K562 (cell line): ENCODE measurements at regions not wholly inside any gene's neighbourhood (a gene's known extent, or its start where the extent isn't known, plus 50 kb on each side); places are given as distances from the start of the nearest gene placed in this dataset.

Source experiments
- ATAC-seq: fragments of 200-7000 bp; cut with Tn5 transposase; 3 replicates; pipeline ENCODE4 v1.9.1; 2020; ENCODE audit warnings: moderate library complexity
- BruUV-seq: library from RNA; stranded (reverse); fragments of 400-500 nt; replicated peaks from 2 replicates; lab custom pipeline; 2021; lab: Mats Ljungman, UMichigan
- CTCF ChIA-PET: fragments of 300-600 bp; formaldehyde crosslinking; extraction: SDS; loops from one replicate; lab custom pipeline; 2021; ENCODE audit warnings: low intra/inter-chr PET ratio; lab: Yijun Ruan, JAX
- POLR2A ChIA-PET: fragments of 300-600, 350-650 bp; sonication (Branson Sonifier 250); formaldehyde crosslinking; extraction: SDS; loops from one replicate; lab custom pipeline; 2021; ENCODE audit warnings: antibody characterized with exemption, inconsistent platforms; lab: Yijun Ruan, JAX
- DNase-seq, 4 experiments: peaks; one replicate each; pipeline versions ENCODE4 v3.0.0 to v3.0.0-alpha.2; 2011 to 2018; ENCODE audit warnings: low spot score in 3 of 4, mixed read lengths in 3 of 4; ENCODE audit errors: extremely low read depth in 1 of 4
- FAIRE-seq: peaks from 2 replicates; lab custom pipeline; 2011; peaks lifted over from hg19 to GRCh38; lab: Jason Lieb, UNC
- H2AFZ ChIP-seq: 2 replicates; pipeline ENCODE4 v1.6.0; 2011; ENCODE audit warnings: low read depth, low read length, control low read depth, inconsistent platforms
- H3K27ac ChIP-seq: fragments of 200-600 bp; 3 replicates; pipeline ENCODE4 v1.8.0; 2011; ENCODE audit warnings: low read depth, mild to moderate bottlenecking, control low read depth, inconsistent platforms, low read length, moderate library complexity, mixed read lengths; ENCODE audit errors: extremely low read depth
- H3K27me3 ChIP-seq, 2 experiments: fragments of 300-600 bp in 1 of 2; 2 replicates in 1 of 2; 3 replicates in 1 of 2; pipeline versions ENCODE4 v1.6.0 to v1.8.0; 2011; ENCODE audit warnings: inconsistent platforms in 2 of 2, low read length in 2 of 2, mild to moderate bottlenecking in 1 of 2, mixed read lengths in 1 of 2, moderate library complexity in 1 of 2; ENCODE audit not compliant: control insufficient read depth in 2 of 2, insufficient read depth in 2 of 2
- H3K36me3 ChIP-seq: fragments of 300-600 bp; 3 replicates; pipeline ENCODE4 v1.8.0; 2011; ENCODE audit warnings: mild to moderate bottlenecking, low read length, inconsistent platforms; ENCODE audit not compliant: control insufficient read depth, insufficient read depth
- H3K4me1 ChIP-seq, 2 experiments: fragments of 200-600 bp in 1 of 2; replicated peaks in 1 of 2; 2 replicates in 1 of 2; 3 replicates in 1 of 2; pipeline versions ENCODE4 v1.5.1 to v1.8.0; 2011; ENCODE audit warnings: inconsistent platforms in 2 of 2, low read length in 2 of 2, mild to moderate bottlenecking in 1 of 2, mixed read lengths in 1 of 2, moderate library complexity in 1 of 2; ENCODE audit not compliant: control insufficient read depth in 2 of 2, insufficient read depth in 2 of 2
- H3K4me2 ChIP-seq: 2 replicates; pipeline ENCODE4 v1.6.1; 2011; ENCODE audit warnings: low read length, control low read depth, inconsistent platforms, mixed read lengths; ENCODE audit not compliant: insufficient read depth
- H3K4me3 ChIP-seq: fragments of 200-600 bp; sonication (generic), shearing (Covaris generic); 2 replicates; pipeline ENCODE4 v1.5.1; 2016; ENCODE audit warnings: control low read depth, inconsistent platforms
- H3K79me2 ChIP-seq: fragments of 200-600 bp; 3 replicates; pipeline ENCODE4 v1.8.0; 2011; ENCODE audit warnings: low read length, inconsistent platforms; ENCODE audit not compliant: control insufficient read depth, insufficient read depth
- H3K9ac ChIP-seq, 2 experiments: 2 replicates each; pipeline versions ENCODE4 v1.6.0 to v1.6.1; 2011; ENCODE audit warnings: low read depth in 2 of 2, low read length in 2 of 2, control low read depth in 1 of 2, inconsistent platforms in 1 of 2, mild to moderate bottlenecking in 1 of 2, mixed read lengths in 1 of 2; ENCODE audit not compliant: insufficient read depth in 1 of 2
- H3K9me1 ChIP-seq: one replicate; pipeline ENCODE4 v1.6.0; 2011; ENCODE audit warnings: inconsistent platforms, mild to moderate bottlenecking, low read length, moderate library complexity; ENCODE audit not compliant: control insufficient read depth, insufficient read depth
- H3K9me3 ChIP-seq: replicated peaks from 2 replicates; pipeline ENCODE4 v1.5.1; 2011; ENCODE audit warnings: low read depth, low read length, inconsistent platforms; ENCODE audit not compliant: control insufficient read depth, insufficient read depth
- H4K20me1 ChIP-seq: replicated peaks from 2 replicates; pipeline ENCODE4 v1.6.1; 2011; ENCODE audit warnings: low read length, inconsistent platforms, mixed read lengths; ENCODE audit not compliant: control insufficient read depth, insufficient read depth
- CTCF ChIP-seq, 3 experiments: IDR thresholded peaks in 2 of 3; conservative IDR thresholded peaks in 1 of 3; 2 replicates each; pipeline ENCODE4 v1.5.1; 2011 to 2012; ENCODE audit warnings: low read length in 3 of 3, mild to moderate bottlenecking in 3 of 3, control low read depth in 2 of 3, improper control_type of control experiment in 1 of 3, inconsistent platforms in 1 of 3, low read depth in 1 of 3, mixed read lengths in 1 of 3, moderate library complexity in 1 of 3; ENCODE audit not compliant: insufficient read depth in 2 of 3
- NFE2L1 ChIP-seq: fragments of 450-650 bp; IDR thresholded peaks from 2 replicates; pipeline ENCODE4 v1.6.1; 2016; ENCODE audit warnings: missing genetic modification characterization, low read depth, mild to moderate bottlenecking, missing compliant biosample characterization, moderate library complexity, borderline replicate concordance
- RNF219 ChIP-seq: fragments of 250-450 bp; sonication (Bioruptor Pico); IDR thresholded peaks from 2 replicates; pipeline ENCODE4 v1.5.0; 2022; ENCODE audit warnings: mild to moderate bottlenecking
- WGBS: fragments of 100-300 bp; shearing (Covaris generic); methylation state at CpG from one replicate; pipeline ENCODE4 v1.1.6; 2016; ENCODE audit warnings: low coverage, mixed read lengths; ENCODE audit not compliant: insufficient coverage; ENCODE audit errors: missing lambda C conversion rate; 5-methylcytosine and 5-hydroxymethylcytosine counted together
- in situ Hi-C: fragments of 300-500 bp; cut with MboI; formaldehyde crosslinking; loops from 4 replicates; pipeline ENCODE4 v1.15.0; 2018; ENCODE audit warnings: inconsistent platforms, mixed read lengths
- intact Hi-C: fragments of 100-400 bp; cut with micrococcal nuclease; formaldehyde crosslinking; loops from 2 replicates; pipeline ENCODE4 v1.14.2; 2022

- no peak for TF ChIP-seq RNF219 (CRISPR knock-in tag)
- TF ChIP-seq, all 486 proteins: peak for 0
Measured at GRCh38 chr14:106216679-106217078, 690.3 kb downstream of the TMEM121 start (continued).

- no peak for TF ChIP-seq NFE2L1 (tag)
- TF ChIP-seq CTCF (IDR thresholded peaks at IDR 0.05 in 2 of 3, conservative IDR thresholded peaks at IDR 0.05 in 1 of 3; ENCODE audit: insufficient read depth in 2 of 3, low read depth in 1 of 3, low read length in 3 of 3), result 0 out of 6 replicates have a peak, but pooled peaks of 1 of the 3 experiments have one; percentile 2
- TF ChIP-seq, all 486 proteins: peak for 1
- intact Hi-C loops, result loop anchor here (10.0 kb wide), 1 partner anchor 73 kb away; no protein-coding TSS in a partner anchor
- CTCF ChIA-PET, result no interaction called here
- Histone ChIP-seq H3K36me3 (no peaks in the 10 kb centered on the region), H3K4me2 (no peak overlapping the region), H3K27me3 (no peaks in the 10 kb centered on the region; a peak in 1 of 5 replicates), H2AFZ (no peak overlapping the region), H3K4me1 (no peaks in the 10 kb centered on the region), H3K4me3 (no peak overlapping the region), H4K20me1 (no peaks in the 10 kb centered on the region), H3K9ac (no peak overlapping the region), H3K9me1 (no peaks in the 10 kb centered on the region), H3K9me3 (no peaks in the 10 kb centered on the region), H3K27ac (no peak overlapping the region), H3K79me2 (no peaks in the 10 kb centered on the region)
- BruUV-seq, result no TSS peak
- no peak for DNase-seq
- WGBS, result 3% methylated on average over 5 of the region's 5 CpGs
- POLR2A ChIA-PET, result no interaction called here
- in situ Hi-C loops, result no loop called here
- no peak for FAIRE-seq
- no peak for ATAC-seq
Measured at GRCh38 chr14:106218174-106218573, 691.8 kb downstream of the TMEM121 start.
